ENCODE measurements at regions not wholly inside any gene's neighbourhood (a gene's known extent, or its start where the extent isn't known, plus 50 kb on each side); places are given as distances from the start of the nearest gene placed in this dataset.

DNA sequence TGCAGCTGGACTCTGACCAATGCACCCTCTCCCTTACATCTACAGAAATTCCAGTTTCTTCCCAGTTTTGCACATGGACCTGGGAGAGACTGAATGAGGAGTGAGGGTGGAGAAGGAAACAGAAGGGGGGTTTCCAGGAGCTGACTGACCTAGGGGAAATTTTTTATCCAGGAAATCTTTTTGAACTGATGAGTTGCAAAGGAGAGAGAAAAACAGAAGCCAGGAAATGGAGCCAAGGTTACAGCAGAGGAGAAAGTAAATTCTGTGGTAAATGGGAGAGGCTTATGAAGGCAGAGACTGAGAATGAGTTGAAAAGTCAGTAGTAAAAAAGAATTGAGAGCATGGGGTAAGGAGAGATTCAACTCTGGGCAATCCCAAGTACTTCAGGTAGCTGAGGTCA is 192.8 kb downstream of the SMIM20 start (continued):
- TF ChIP-seq ZBTB40 (IDR thresholded peaks at IDR 0.05; ENCODE audit: borderline replicate concordance) (no peak), ZSCAN29 (IDR thresholded peaks at IDR 0.05) (no peak)

DNA sequence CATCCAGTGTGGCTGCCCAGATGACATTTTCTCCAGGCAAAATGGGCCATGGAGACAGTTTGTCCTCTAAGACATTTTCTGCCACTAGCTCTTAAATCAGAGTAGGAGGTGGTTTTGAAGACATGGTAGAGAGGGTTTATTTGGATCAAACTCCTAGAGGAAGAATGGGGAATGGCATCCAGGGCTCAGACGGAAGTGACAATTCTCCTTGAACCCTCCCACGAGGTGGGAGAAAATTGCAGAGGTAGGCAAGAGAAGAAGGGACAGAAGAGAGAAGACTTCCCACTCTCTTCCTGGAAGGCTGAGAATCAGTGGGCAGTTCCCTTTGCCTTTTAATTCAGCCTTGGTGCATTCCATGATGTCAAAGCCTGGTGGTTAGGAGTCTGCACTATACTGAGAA is 194.0 kb downstream of the SMIM20 start:
- ChIA-PET SMC1A (ENCODE audit: uncharacterized antibody, unreplicated experiment) (interaction anchor here (1.4 kb wide), 1 partner anchor 8 kb away, joined by 3 read pairs; no protein-coding TSS in a partner anchor), RAD21 (ENCODE audit: unreplicated experiment) (interaction anchor here (0.8 kb wide), 1 partner anchor 17 kb away, joined by 3 read pairs; no protein-coding TSS in a partner anchor), POLR2A (no interaction called here), CTCF (no interaction called here)
- DNase-seq (ENCODE audit: low read depth, low spot score) = no peak
- no peaks in the 10 kb centered on the region for H3K79me2 ChIP-seq (ENCODE audit: control insufficient read depth, insufficient read depth, low read length)
- H3K4me1 ChIP-seq (ENCODE audit: control insufficient read depth, insufficient read depth, low read length) = no peaks in the 10 kb centered on the region
- no peak overlapping the region for H3K27ac ChIP-seq (ENCODE audit: control insufficient read depth, insufficient read depth)
- no TSS peak for BruUV-seq (replicated peaks)
- no peak overlapping the region for H3K4me2 ChIP-seq (ENCODE audit: control insufficient read depth, insufficient read depth)
- H3K4me3 ChIP-seq = no peak overlapping the region
- H3K9me3 ChIP-seq (replicated peaks; ENCODE audit: control insufficient read depth, insufficient read depth, low read length) = peaks cover 8% of the 10 kb centered on the region
- FAIRE-seq = no peak
- intact Hi-C loops (cut with micrococcal nuclease; ENCODE audit: unreplicated experiment) (no loop called here), in situ Hi-C loops (cut with MboI) (no loop called here)
- H2AFZ ChIP-seq (ENCODE audit: control insufficient read depth, low read depth, low read length) = no peak overlapping the region
- no peaks in the 10 kb centered on the region for H4K20me1 ChIP-seq (ENCODE audit: control insufficient read depth, insufficient read depth)
- H3K9ac ChIP-seq (ENCODE audit: control insufficient read depth, insufficient read depth, low read length) = no peak overlapping the region
- no peak for ATAC-seq
- no peaks in the 10 kb centered on the region for H3K27me3 ChIP-seq (replicated peaks in 1 of 2; ENCODE audit: control insufficient read depth in 2 of 2, insufficient read depth in 2 of 2, low read length in 1 of 2)
- 11% methylated on average over 2 of the region's 2 CpGs for WGBS (ENCODE audit: insufficient coverage, insufficient replicate concordance, low lambda C conversion rate, missing lambda C conversion rate)
- H3K36me3 ChIP-seq (ENCODE audit: control insufficient read depth in 2 of 2, insufficient read depth in 2 of 2, low read length in 1 of 2) = no peaks in the 10 kb centered on the region
- TF ChIP-seq JUNB (IDR thresholded peaks at IDR 0.05) = no peak
- TF ChIP-seq SREBF2 (IDR thresholded peaks at IDR 0.05; ENCODE audit: low read length) = no peak
- no peak for TF ChIP-seq RUNX3 (IDR thresholded peaks at IDR 0.05; ENCODE audit: low read length)
- TF ChIP-seq HDGF (IDR thresholded peaks at IDR 0.05) = no peak
- TF ChIP-seq MEF2B (IDR thresholded peaks at IDR 0.05; ENCODE audit: partially characterized antibody, poor library complexity, severe bottlenecking) = no peak
- TF ChIP-seq, protein P1, sequence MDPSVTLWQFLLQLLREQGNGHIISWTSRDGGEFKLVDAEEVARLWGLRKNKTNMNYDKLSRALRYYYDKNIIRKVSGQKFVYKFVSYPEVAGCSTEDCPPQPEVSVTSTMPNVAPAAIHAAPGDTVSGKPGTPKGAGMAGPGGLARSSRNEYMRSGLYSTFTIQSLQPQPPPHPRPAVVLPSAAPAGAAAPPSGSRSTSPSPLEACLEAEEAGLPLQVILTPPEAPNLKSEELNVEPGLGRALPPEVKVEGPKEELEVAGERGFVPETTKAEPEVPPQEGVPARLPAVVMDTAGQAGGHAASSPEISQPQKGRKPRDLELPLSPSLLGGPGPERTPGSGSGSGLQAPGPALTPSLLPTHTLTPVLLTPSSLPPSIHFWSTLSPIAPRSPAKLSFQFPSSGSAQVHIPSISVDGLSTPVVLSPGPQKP (IDR thresholded peaks at IDR 0.05; ENCODE audit: low read depth, low read length) = no peak
- TF ChIP-seq NFYB (IDR thresholded peaks at IDR 0.05; ENCODE audit: insufficient read depth, low read depth, low read length) = no peak
- TF ChIP-seq, protein P2, sequence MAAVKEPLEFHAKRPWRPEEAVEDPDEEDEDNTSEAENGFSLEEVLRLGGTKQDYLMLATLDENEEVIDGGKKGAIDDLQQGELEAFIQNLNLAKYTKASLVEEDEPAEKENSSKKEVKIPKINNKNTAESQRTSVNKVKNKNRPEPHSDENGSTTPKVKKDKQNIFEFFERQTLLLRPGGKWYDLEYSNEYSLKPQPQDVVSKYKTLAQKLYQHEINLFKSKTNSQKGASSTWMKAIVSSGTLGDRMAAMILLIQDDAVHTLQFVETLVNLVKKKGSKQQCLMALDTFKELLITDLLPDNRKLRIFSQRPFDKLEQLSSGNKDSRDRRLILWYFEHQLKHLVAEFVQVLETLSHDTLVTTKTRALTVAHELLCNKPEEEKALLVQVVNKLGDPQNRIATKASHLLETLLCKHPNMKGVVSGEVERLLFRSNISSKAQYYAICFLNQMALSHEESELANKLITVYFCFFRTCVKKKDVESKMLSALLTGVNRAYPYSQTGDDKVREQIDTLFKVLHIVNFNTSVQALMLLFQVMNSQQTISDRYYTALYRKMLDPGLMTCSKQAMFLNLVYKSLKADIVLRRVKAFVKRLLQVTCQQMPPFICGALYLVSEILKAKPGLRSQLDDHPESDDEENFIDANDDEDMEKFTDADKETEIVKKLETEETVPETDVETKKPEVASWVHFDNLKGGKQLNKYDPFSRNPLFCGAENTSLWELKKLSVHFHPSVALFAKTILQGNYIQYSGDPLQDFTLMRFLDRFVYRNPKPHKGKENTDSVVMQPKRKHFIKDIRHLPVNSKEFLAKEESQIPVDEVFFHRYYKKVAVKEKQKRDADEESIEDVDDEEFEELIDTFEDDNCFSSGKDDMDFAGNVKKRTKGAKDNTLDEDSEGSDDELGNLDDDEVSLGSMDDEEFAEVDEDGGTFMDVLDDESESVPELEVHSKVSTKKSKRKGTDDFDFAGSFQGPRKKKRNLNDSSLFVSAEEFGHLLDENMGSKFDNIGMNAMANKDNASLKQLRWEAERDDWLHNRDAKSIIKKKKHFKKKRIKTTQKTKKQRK (IDR thresholded peaks at IDR 0.05; ENCODE audit: low read depth, low read length) = no peak
- no peak for TF ChIP-seq CTCF (IDR thresholded peaks at IDR 0.05 in 2 of 3, conservative IDR thresholded peaks at IDR 0.05 in 1 of 3; ENCODE audit: control insufficient read depth in 2 of 3, extremely low read depth in 1 of 3, insufficient read depth in 1 of 3, low read depth in 3 of 3, low read length in 3 of 3)
- TF ChIP-seq ZNF207 (IDR thresholded peaks at IDR 0.05; ENCODE audit: borderline replicate concordance) = no peak
- TF ChIP-seq GATAD2B (conservative IDR thresholded peaks at IDR 0.05; ENCODE audit: low read depth) = no peak
